ENCODE measurements at regions not wholly inside any gene's neighbourhood (a gene's known extent, or its start where the extent isn't known, plus 50 kb on each side); places are given as distances from the start of the nearest gene placed in this dataset.

DNA sequence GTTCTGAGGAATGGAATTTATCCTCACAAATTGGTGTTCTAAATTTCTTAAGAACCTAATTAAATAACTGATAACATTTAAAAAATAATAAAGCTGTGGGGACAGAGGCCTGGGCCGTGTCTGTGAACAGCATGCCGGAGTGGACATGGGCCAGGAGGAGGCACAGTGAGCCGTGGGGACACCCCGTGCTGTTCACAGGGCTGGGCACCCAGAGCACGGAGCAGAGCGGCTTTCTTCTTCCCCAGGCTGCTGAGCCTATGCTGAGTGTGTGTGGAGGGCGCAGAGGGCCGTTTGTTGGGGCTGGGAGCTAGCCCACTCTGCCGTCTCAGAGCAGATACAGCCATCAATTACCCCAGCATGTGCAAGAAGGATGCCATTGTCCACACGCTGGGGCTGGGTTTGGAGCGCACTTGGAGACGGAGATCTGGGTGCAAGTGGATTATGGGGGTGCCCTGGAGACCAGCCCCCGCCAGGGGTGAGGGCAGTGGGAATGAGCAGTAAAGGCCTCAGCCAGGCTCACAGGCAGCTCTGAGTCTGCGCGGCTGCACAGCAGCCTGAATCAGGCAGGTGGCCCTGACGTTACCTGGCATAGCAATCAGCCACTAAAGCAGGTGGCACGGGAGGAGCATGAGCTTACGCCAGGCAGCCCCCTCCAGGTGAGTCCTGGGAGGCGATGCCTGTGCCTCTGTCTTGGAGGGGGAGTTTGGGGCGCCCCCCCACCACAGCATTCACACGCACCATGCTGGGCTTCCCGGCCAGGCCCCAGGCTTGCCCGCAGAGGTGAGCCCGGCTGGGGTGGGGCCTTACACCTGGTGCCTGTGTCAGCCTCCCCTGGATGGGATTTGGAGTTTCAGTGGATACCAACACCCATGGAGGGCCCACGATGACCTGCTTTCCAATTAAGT is 52.1 kb upstream of the SLC66A3 start:
- no peak for DNase-seq (ENCODE audit: low read depth)

GRCh38 chr2:11103984-11104793 is 51.1 kb upstream of the SLC66A3 start:
- DNase-seq (ENCODE audit: low read depth): no peak

DNA sequence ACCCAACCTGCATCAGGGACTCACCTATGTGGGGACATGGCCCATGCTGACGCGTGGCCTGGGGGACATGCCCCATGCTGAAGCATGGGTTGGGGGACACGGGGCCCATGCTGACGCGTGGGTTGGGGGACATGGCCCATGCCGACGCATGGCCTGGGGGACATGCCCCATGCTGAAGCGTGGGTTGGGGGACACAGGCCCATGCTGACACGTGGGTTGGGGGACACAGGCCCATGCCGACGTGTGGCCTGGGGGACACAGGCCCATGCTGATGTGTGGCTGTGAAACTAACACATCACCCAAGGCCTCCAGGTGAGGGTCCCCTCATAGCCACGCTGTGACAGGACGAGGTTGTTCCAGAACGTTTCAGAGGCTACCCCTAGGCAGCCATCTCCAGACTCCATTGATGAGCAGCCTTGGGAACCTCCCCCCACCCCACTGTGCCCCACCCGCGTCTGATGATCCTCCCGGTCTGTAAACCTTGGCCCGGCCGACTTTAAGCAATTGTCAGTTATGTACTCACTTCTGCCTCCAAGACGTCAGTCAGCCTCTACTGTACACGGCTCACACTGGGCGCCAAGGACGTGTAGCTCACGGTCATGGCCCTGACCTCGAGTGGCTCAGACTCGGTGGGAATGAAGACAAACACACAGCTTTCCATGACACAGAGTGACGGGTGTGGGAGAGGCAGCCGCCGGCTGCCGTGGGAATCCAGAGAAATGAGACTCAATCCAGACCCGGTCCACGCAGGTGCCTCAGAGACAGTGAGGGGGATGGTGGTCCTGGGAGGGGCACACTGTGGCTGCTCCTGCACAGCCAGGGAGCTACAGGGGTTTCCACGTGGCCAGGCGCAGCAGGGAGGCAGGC is 50.2 kb upstream of the SLC66A3 start:
- no peak for DNase-seq (ENCODE audit: low read depth)
